H1 (cell line): ENCODE measurements at regions not wholly inside any gene's neighbourhood (a gene's known extent, or its start where the extent isn't known, plus 50 kb on each side); places are given as distances from the start of the nearest gene placed in this dataset.

ENCODE experiments used
- CHD2 ChIP-seq: IDR thresholded peaks from 2 replicates; pipeline ENCODE4 v1.6.1; 2012; ENCODE audit warnings: low read length, improper control_type of control experiment
- CREB1 ChIP-seq: IDR thresholded peaks from 2 replicates; pipeline ENCODE4 v1.6.1; 2012; ENCODE audit warnings: inconsistent platforms
- EP300 ChIP-seq, 2 experiments: IDR thresholded peaks; 1 replicate in 1 of 2; 2 replicates in 1 of 2; pipeline ENCODE4 v1.6.1; 2011 to 2012; ENCODE audit warnings: low read depth in 2 of 2, low read length in 2 of 2, mild to moderate bottlenecking in 2 of 2, borderline replicate concordance in 1 of 2, inconsistent platforms in 1 of 2, moderate library complexity in 1 of 2
- EZH2 ChIP-seq: fragments of 200-600 bp; sonication (generic); IDR thresholded peaks from 2 replicates; pipeline ENCODE4 v1.7.1; 2012; ENCODE audit warnings: low read depth, mild to moderate bottlenecking, moderate library complexity, low read length, inconsistent platforms; ENCODE audit not compliant: severe bottlenecking
- PHF8 ChIP-seq: fragments of 200-600 bp; sonication (generic); conservative IDR thresholded peaks from 2 replicates; pipeline ENCODE4 v1.7.1; 2012; ENCODE audit warnings: low read depth, mild to moderate bottlenecking, inconsistent platforms, low read length, moderate library complexity
- POLR2AphosphoS5 ChIP-seq: IDR thresholded peaks from 2 replicates; pipeline ENCODE4 v1.6.1; 2011; ENCODE audit warnings: low read depth, low read length
- POU5F1 ChIP-seq: IDR thresholded peaks from 2 replicates; pipeline ENCODE4 v1.6.1; 2011; ENCODE audit warnings: low read depth, mild to moderate bottlenecking, low read length, moderate library complexity
- SIN3A ChIP-seq, 2 experiments: IDR thresholded peaks in 1 of 2; conservative IDR thresholded peaks in 1 of 2; 2 replicates each; pipeline ENCODE4 v1.6.1; 2011 to 2012; ENCODE audit warnings: low read length in 2 of 2, improper control_type of control experiment in 1 of 2, low read depth in 1 of 2, mild to moderate bottlenecking in 1 of 2
- SP4 ChIP-seq: IDR thresholded peaks from 2 replicates; pipeline ENCODE4 v1.6.1; 2012; ENCODE audit warnings: low read length, inconsistent platforms
- SUZ12 ChIP-seq: fragments of 200-600 bp; sonication (generic); IDR thresholded peaks from 2 replicates; pipeline ENCODE4 v1.6.1; 2012; ENCODE audit warnings: mild to moderate bottlenecking, inconsistent platforms, low read length, moderate library complexity, mixed read lengths
- TAF1 ChIP-seq: IDR thresholded peaks from 2 replicates; pipeline ENCODE4 v1.6.1; 2011; ENCODE audit warnings: mild to moderate bottlenecking, low read depth, low read length
- TEAD4 ChIP-seq: IDR thresholded peaks from 2 replicates; pipeline ENCODE4 v1.6.1; 2012; ENCODE audit warnings: low read depth, low read length, inconsistent platforms, mixed read lengths
- TF ChIP-seq, protein P1 (sequence below), 3 experiments: IDR thresholded peaks; 1 replicate in 2 of 3; 2 replicates in 1 of 3; pipeline versions ENCODE4 v1.5.1 to v1.6.1; 2011; ENCODE audit warnings: low read length in 3 of 3, mild to moderate bottlenecking in 3 of 3, inconsistent platforms in 2 of 3, low read depth in 1 of 3, moderate library complexity in 1 of 3; ENCODE audit not compliant: insufficient read depth in 1 of 3; ENCODE audit errors: control extremely low read depth in 1 of 3
- TF ChIP-seq, protein P2 (sequence below): IDR thresholded peaks from 2 replicates; pipeline ENCODE4 v1.6.1; 2011; ENCODE audit warnings: low read depth, mild to moderate bottlenecking, low read length; ENCODE audit not compliant: insufficient read depth

DNA sequence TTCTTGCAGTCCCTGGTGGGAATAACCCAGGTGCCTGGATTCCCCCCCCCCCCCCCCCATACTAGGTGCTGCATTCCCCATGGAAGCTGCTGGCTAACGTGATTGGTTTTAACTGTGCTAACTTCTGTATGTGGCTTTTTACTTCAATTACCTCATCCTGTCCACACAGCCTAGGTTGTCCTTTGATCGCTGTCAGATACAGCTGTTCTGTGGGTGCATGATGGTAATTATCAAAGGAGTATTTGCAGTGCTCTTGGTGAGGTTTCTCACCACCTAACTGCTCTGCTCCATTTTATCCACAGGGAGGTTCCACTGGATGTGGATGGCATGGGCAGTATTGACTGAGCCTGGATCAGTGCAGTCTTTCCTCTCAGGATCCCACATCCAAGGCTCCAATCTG, 93.0 kb downstream of the ZNF518B start:
- TF ChIP-seq EP300 (IDR thresholded peaks at IDR 0.05; ENCODE audit: borderline replicate concordance in 1 of 2, low read depth in 2 of 2, low read length in 2 of 2) (no peak), POLR2AphosphoS5 (no peak), SP4 (no peak), EZH2 (no peak), PHF8 (no peak), SIN3A (conservative IDR thresholded peaks at IDR 0.05 in 1 of 2, IDR thresholded peaks at IDR 0.05 in 1 of 2; ENCODE audit: low read depth in 1 of 2, low read length in 2 of 2) (no peak), SUZ12 (no peak), CREB1 (no peak), TEAD4 (no peak), CHD2 (no peak), TAF1 (no peak), POU5F1 (no peak)
- TF ChIP-seq, protein P1, sequence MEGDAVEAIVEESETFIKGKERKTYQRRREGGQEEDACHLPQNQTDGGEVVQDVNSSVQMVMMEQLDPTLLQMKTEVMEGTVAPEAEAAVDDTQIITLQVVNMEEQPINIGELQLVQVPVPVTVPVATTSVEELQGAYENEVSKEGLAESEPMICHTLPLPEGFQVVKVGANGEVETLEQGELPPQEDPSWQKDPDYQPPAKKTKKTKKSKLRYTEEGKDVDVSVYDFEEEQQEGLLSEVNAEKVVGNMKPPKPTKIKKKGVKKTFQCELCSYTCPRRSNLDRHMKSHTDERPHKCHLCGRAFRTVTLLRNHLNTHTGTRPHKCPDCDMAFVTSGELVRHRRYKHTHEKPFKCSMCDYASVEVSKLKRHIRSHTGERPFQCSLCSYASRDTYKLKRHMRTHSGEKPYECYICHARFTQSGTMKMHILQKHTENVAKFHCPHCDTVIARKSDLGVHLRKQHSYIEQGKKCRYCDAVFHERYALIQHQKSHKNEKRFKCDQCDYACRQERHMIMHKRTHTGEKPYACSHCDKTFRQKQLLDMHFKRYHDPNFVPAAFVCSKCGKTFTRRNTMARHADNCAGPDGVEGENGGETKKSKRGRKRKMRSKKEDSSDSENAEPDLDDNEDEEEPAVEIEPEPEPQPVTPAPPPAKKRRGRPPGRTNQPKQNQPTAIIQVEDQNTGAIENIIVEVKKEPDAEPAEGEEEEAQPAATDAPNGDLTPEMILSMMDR (IDR thresholded peaks at IDR 0.05; ENCODE audit: control extremely low read depth in 1 of 3, insufficient read depth in 1 of 3, low read depth in 1 of 3, low read length in 3 of 3) = no peak
- TF ChIP-seq, protein P2, sequence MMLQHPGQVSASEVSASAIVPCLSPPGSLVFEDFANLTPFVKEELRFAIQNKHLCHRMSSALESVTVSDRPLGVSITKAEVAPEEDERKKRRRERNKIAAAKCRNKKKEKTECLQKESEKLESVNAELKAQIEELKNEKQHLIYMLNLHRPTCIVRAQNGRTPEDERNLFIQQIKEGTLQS = no peak
